ENCODE measurements at regions not wholly inside any gene's neighbourhood (a gene's known extent, or its start where the extent isn't known, plus 50 kb on each side); places are given as distances from the start of the nearest gene placed in this dataset.
"Not testable (repeated sequence)": the region's sequence is repeated elsewhere in the genome, so short reads cannot be mapped to it uniquely, and the experiment has no call there.

GRCh38 chrX:25858273-25858880 is 279.8 kb upstream of the MAGEB18 start:
- CTCF ChIA-PET = no interaction called here

DNA sequence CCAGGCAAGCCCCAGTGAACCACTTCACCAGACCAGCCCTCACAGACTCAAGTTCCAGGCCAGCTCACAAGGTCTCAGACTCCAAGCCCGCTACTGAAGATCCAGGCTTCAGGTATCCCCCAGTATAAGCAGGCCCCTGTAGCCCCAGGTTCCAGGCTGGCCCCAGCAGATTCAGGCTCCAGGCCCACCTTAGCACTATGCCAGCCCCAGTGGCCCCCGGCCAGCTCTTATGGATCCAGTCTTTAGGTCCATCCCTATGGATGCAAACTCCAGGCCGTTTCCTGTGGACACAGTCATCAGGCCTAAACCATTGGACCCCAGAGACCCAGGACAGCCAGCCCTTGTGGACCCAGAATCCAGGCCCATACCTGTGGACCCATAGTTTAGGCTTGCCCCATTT is 277.8 kb upstream of the MAGEB18 start:
- ChIA-PET CTCF (no interaction called here), POLR2A (no interaction called here)
- no peak for DNase-seq (ENCODE audit: extremely low spot score)
- TF ChIP-seq FOXA1 (IDR thresholded peaks at IDR 0.05) (no peak), L3MBTL2 (conservative IDR thresholded peaks at IDR 0.05) (no peak), CTBP1 (IDR thresholded peaks at IDR 0.05; ENCODE audit: borderline replicate concordance) (no peak), ZNF384 (IDR thresholded peaks at IDR 0.05) (no peak), ELF4 (IDR thresholded peaks at IDR 0.05) (no peak), FOXM1 (IDR thresholded peaks at IDR 0.05; ENCODE audit: borderline replicate concordance) (no peak), BHLHE40 (IDR thresholded peaks at IDR 0.05; ENCODE audit: borderline replicate concordance) (no peak)

More at GRCh38 chrX:25858273-25858880, 279.8 kb upstream of the MAGEB18 start:
- POLR2A ChIA-PET = no interaction called here
- no peak for TF ChIP-seq HDGF (IDR thresholded peaks at IDR 0.05; ENCODE audit: borderline replicate concordance)
- no peak for TF ChIP-seq ARNT (IDR thresholded peaks at IDR 0.05)
- TF ChIP-seq SUZ12 (IDR thresholded peaks at IDR 0.05) = no peak
- TF ChIP-seq BHLHE40 (IDR thresholded peaks at IDR 0.05; ENCODE audit: borderline replicate concordance) = no peak
- no peak for TF ChIP-seq FOXM1 (IDR thresholded peaks at IDR 0.05; ENCODE audit: borderline replicate concordance)
- TF ChIP-seq, protein P1, sequence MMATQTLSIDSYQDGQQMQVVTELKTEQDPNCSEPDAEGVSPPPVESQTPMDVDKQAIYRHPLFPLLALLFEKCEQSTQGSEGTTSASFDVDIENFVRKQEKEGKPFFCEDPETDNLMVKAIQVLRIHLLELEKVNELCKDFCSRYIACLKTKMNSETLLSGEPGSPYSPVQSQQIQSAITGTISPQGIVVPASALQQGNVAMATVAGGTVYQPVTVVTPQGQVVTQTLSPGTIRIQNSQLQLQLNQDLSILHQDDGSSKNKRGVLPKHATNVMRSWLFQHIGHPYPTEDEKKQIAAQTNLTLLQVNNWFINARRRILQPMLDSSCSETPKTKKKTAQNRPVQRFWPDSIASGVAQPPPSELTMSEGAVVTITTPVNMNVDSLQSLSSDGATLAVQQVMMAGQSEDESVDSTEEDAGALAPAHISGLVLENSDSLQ (IDR thresholded peaks at IDR 0.05) = no peak
- TF ChIP-seq FOXK2 (IDR thresholded peaks at IDR 0.05) = no peak
- TF ChIP-seq CTBP1 (IDR thresholded peaks at IDR 0.05; ENCODE audit: borderline replicate concordance) = no peak
- no peak for TF ChIP-seq NFRKB (IDR thresholded peaks at IDR 0.05)
- no peak for TF ChIP-seq ZNF384 (IDR thresholded peaks at IDR 0.05)
- DNase-seq (ENCODE audit: extremely low spot score) = no peak

DNA sequence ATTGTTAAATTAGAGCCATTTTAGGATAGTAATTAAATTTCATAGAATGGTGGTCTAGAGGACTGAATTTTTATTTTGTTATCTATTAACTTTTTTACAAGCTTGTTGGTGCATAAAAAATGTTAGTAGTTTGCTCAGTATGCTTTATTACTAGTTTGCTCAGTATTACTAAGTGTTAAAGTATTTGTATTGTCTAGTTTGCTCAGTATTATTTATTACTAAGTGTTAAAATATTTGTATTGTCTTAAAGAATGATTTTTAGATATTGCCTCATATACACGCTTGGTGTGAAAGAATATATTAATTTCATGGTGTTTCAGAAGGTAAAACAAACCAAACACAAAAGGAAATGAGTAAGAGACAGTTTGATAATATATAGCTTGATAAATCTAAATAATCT is 268.4 kb upstream of the MAGEB18 start:
- CTCF ChIA-PET = no interaction called here
- TF ChIP-seq ARNT (IDR thresholded peaks at IDR 0.05) = no peak
- TF ChIP-seq SP1 (IDR thresholded peaks at IDR 0.05) = no peak
- TF ChIP-seq ZNF384 (IDR thresholded peaks at IDR 0.05) = no peak
- no peak for TF ChIP-seq ELF4 (IDR thresholded peaks at IDR 0.05)
- no peak for TF ChIP-seq L3MBTL2 (conservative IDR thresholded peaks at IDR 0.05)
- TF ChIP-seq FOXA1 (IDR thresholded peaks at IDR 0.05) = no peak
- no peak for TF ChIP-seq TARDBP (IDR thresholded peaks at IDR 0.05)
- TF ChIP-seq, protein P1 (IDR thresholded peaks at IDR 0.05) = no peak
- TF ChIP-seq NFRKB (IDR thresholded peaks at IDR 0.05) = no peak
- no peak for TF ChIP-seq FOXM1 (IDR thresholded peaks at IDR 0.05; ENCODE audit: borderline replicate concordance)
- TF ChIP-seq FOXK2 (IDR thresholded peaks at IDR 0.05) = no peak
- TF ChIP-seq SUZ12 (IDR thresholded peaks at IDR 0.05) = no peak
- TF ChIP-seq LEF1 (IDR thresholded peaks at IDR 0.05; ENCODE audit: borderline replicate concordance) = no peak
- TF ChIP-seq BHLHE40 (IDR thresholded peaks at IDR 0.05; ENCODE audit: borderline replicate concordance) = no peak
- TF ChIP-seq HDGF (IDR thresholded peaks at IDR 0.05; ENCODE audit: borderline replicate concordance) = no peak
- TF ChIP-seq CTBP1 (IDR thresholded peaks at IDR 0.05; ENCODE audit: borderline replicate concordance) = no peak
- POLR2A ChIA-PET = no interaction called here
- DNase-seq (ENCODE audit: extremely low spot score) = no peak

- ChIA-PET CTCF (no interaction called here), POLR2A (no interaction called here)
- DNase-seq (ENCODE audit: extremely low spot score) = no peak
- no peak for TF ChIP-seq TARDBP (IDR thresholded peaks at IDR 0.05)
- no peak for TF ChIP-seq HDGF (IDR thresholded peaks at IDR 0.05; ENCODE audit: borderline replicate concordance)
- TF ChIP-seq FOXK2 (IDR thresholded peaks at IDR 0.05) = no peak
- TF ChIP-seq ARNT (IDR thresholded peaks at IDR 0.05) = no peak
- no peak for TF ChIP-seq LEF1 (IDR thresholded peaks at IDR 0.05; ENCODE audit: borderline replicate concordance)
- no peak for TF ChIP-seq L3MBTL2 (conservative IDR thresholded peaks at IDR 0.05)
- TF ChIP-seq ZNF384 (IDR thresholded peaks at IDR 0.05) = no peak
Measured at GRCh38 chrX:25872786-25873185, 265.4 kb upstream of the MAGEB18 start.

- CTCF ChIA-PET = no interaction called here
- DNase-seq (ENCODE audit: extremely low spot score) = no peak
- POLR2A ChIA-PET = no interaction called here
- no peak for TF ChIP-seq LEF1 (IDR thresholded peaks at IDR 0.05; ENCODE audit: borderline replicate concordance)
- TF ChIP-seq, protein P1 (IDR thresholded peaks at IDR 0.05) = no peak
- TF ChIP-seq CTBP1 (IDR thresholded peaks at IDR 0.05; ENCODE audit: borderline replicate concordance) = no peak
- TF ChIP-seq SUZ12 (IDR thresholded peaks at IDR 0.05) = no peak
- no peak for TF ChIP-seq HDGF (IDR thresholded peaks at IDR 0.05; ENCODE audit: borderline replicate concordance)
- TF ChIP-seq ELF4 (IDR thresholded peaks at IDR 0.05) = no peak
- no peak for TF ChIP-seq L3MBTL2 (conservative IDR thresholded peaks at IDR 0.05)
- TF ChIP-seq TARDBP (IDR thresholded peaks at IDR 0.05) = no peak
- no peak for TF ChIP-seq SP1 (IDR thresholded peaks at IDR 0.05)
- no peak for TF ChIP-seq ZNF384 (IDR thresholded peaks at IDR 0.05)
- no peak for TF ChIP-seq FOXM1 (IDR thresholded peaks at IDR 0.05; ENCODE audit: borderline replicate concordance)
- TF ChIP-seq FOXA1 (IDR thresholded peaks at IDR 0.05) = no peak
- no peak for TF ChIP-seq FOXK2 (IDR thresholded peaks at IDR 0.05)
- no peak for TF ChIP-seq ARNT (IDR thresholded peaks at IDR 0.05)
- TF ChIP-seq NFRKB (IDR thresholded peaks at IDR 0.05) = no peak
- no peak for TF ChIP-seq BHLHE40 (IDR thresholded peaks at IDR 0.05; ENCODE audit: borderline replicate concordance)
Measured at GRCh38 chrX:25873196-25873595, 264.9 kb upstream of the MAGEB18 start.

DNA sequence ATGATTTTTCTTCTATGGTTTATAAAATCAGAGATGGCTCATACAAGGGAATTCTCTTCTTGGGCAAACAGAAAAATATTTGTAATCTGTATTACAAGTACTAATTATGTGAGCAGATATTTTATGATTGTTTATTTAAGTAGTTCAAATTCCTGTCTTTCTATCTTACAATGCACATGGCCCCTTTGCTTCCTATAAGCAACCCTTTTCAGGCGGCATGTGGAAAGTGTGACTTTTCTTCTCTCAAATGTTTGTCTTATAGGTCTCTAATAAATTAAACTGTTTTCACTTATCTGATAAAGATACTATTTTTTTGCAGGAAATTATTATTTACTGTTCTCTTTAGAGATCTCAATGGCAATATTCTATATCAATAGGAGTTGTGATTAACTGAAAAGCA is 259.3 kb upstream of the MAGEB18 start:
- ChIA-PET POLR2A (no interaction called here), CTCF (no interaction called here)
- DNase-seq (ENCODE audit: extremely low spot score) = no peak
- TF ChIP-seq TARDBP (IDR thresholded peaks at IDR 0.05) (no peak), SUZ12 (IDR thresholded peaks at IDR 0.05) (no peak), ZNF384 (IDR thresholded peaks at IDR 0.05) (no peak), LEF1 (IDR thresholded peaks at IDR 0.05; ENCODE audit: borderline replicate concordance) (no peak), ARNT (IDR thresholded peaks at IDR 0.05) (no peak), HDGF (IDR thresholded peaks at IDR 0.05; ENCODE audit: borderline replicate concordance) (no peak), BHLHE40 (IDR thresholded peaks at IDR 0.05; ENCODE audit: borderline replicate concordance) (no peak), L3MBTL2 (conservative IDR thresholded peaks at IDR 0.05) (no peak), FOXM1 (IDR thresholded peaks at IDR 0.05; ENCODE audit: borderline replicate concordance) (no peak), FOXK2 (IDR thresholded peaks at IDR 0.05) (no peak), SP1 (IDR thresholded peaks at IDR 0.05) (no peak)
- TF ChIP-seq, protein P1 (IDR thresholded peaks at IDR 0.05) = no peak

- CTCF ChIA-PET; DNase-seq (ENCODE audit: extremely low spot score); POLR2A ChIA-PET: not testable (repeated sequence)
Measured at GRCh38 chrX:25882503-25882902, 255.6 kb upstream of the MAGEB18 start.

Data from HEK293T (cell line).